GM12864 (cell line): ENCODE measurements at regions not wholly inside any gene's neighbourhood (a gene's known extent, or its start where the extent isn't known, plus 50 kb on each side); places are given as distances from the start of the nearest gene placed in this dataset.

Source experiments
- DNase-seq: peaks from one replicate; pipeline ENCODE4 v3.0.0-alpha.2; 2011; ENCODE audit warnings: low read depth
- H3K4me3 ChIP-seq: 2 replicates; pipeline ENCODE4 v1.5.1; 2011; ENCODE audit warnings: mild to moderate bottlenecking, low read depth, low read length, control low read depth
- TF ChIP-seq, protein P1 (sequence below): IDR thresholded peaks from 2 replicates; pipeline ENCODE4 v1.5.1; 2011; ENCODE audit warnings: low read depth, mild to moderate bottlenecking, moderate library complexity, low read length, control low read depth, inconsistent platforms; ENCODE audit errors: missing control alignments

DNA sequence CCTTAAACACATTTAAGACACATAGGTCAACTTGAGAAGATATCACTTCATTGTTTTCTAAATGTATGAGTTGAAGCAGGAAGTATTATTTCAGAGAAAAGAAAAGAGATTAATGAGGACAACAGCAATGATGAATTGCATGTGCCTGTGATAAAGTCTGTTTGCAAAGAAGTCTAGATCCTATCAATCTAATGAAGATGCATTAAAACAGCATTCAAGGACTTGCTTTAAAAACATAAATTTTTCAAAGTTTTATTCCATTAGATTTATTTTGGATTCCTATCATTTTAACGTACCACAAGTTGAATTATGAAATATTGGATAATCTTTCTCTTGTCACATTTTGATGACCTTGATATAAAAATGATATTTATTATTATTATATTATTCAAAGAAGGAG lies 642.5 kb upstream of the CCDC54 start:
- TF ChIP-seq, protein P1, sequence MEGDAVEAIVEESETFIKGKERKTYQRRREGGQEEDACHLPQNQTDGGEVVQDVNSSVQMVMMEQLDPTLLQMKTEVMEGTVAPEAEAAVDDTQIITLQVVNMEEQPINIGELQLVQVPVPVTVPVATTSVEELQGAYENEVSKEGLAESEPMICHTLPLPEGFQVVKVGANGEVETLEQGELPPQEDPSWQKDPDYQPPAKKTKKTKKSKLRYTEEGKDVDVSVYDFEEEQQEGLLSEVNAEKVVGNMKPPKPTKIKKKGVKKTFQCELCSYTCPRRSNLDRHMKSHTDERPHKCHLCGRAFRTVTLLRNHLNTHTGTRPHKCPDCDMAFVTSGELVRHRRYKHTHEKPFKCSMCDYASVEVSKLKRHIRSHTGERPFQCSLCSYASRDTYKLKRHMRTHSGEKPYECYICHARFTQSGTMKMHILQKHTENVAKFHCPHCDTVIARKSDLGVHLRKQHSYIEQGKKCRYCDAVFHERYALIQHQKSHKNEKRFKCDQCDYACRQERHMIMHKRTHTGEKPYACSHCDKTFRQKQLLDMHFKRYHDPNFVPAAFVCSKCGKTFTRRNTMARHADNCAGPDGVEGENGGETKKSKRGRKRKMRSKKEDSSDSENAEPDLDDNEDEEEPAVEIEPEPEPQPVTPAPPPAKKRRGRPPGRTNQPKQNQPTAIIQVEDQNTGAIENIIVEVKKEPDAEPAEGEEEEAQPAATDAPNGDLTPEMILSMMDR: no peak
- no peak overlapping the region for H3K4me3 ChIP-seq
- DNase-seq: no peak

DNA sequence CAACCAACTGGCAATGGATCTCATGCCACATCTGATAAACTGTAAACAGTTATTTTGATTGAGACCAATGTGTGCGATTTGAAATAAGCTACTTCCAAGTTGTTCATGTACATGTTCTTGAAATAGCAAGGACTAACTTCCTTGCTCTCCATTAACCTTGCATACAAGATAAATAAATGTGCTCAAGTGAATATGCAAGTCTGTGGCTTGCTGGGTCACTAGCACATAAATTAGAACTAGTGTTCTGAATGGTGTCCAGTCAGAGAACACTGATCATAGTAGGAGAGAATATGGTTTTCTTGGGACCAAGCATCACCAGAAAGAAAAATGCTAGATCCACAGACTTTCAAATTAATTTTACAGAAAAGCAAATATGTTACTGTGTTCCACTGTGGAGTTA lies 640.0 kb upstream of the CCDC54 start:
- no peak overlapping the region for H3K4me3 ChIP-seq
- TF ChIP-seq, protein P1: no peak
- no peak for DNase-seq

DNA sequence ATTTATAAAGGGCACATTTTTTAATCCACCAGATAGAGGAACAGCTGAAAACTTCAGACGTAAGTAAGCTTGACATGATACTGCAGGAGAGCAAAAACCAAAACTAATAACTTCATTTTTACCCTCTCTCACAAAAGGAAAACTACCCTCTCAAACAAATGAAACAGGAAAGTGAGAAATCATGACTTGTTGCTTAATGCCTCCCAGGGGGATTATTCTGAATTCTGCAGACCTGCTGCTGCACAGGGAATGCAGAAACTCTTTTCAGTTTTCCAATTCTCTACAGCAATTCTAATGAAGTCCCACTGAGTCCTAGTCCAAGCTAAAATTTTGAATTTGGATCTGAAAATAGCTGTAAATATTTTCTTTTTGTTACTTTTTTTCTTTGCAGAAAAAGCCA lies 637.1 kb upstream of the CCDC54 start:
- TF ChIP-seq, protein P1: no peak
- no peak overlapping the region for H3K4me3 ChIP-seq
- DNase-seq: no peak

DNA sequence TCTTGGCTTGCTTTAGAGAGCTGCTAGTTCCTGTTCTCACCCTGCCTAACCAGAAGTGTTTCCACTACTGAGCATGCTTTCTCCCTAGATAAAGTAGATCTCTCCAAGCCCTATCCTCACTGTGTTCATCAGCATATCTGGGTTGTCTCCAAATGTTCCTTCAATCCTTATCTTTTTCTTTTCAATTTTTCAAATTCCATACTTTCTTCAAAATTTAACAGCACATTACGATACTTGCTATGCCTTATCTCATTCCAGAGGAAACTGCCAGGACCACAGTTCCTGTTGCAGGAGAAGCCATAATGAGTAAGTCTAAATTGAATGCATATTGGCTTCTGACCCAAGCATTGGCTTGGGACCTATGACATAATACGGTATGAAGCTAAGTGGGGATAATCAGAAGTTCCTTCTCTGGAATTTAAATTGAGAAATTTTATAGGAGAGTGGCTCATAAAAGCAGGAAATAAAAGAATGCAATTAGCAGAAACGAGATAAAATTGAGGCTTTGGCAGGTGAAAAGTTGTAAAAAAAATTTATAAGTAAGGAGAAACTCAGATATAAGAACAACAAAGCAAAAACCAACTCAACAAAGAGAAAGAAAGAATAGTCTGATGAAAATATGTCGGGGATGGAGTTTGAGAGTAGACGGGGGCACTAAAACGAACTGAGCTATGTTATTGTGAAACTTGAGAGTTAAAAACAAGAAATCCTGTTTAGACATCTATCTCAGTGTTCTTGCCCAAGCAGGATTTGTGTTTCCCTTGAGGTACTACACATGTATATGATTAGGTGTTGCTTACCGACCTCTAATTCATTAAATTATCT lies 631.7 kb upstream of the CCDC54 start:
- DNase-seq: no peak
- TF ChIP-seq, protein P1: no peak
- H3K4me3 ChIP-seq: no peak overlapping the region

DNA sequence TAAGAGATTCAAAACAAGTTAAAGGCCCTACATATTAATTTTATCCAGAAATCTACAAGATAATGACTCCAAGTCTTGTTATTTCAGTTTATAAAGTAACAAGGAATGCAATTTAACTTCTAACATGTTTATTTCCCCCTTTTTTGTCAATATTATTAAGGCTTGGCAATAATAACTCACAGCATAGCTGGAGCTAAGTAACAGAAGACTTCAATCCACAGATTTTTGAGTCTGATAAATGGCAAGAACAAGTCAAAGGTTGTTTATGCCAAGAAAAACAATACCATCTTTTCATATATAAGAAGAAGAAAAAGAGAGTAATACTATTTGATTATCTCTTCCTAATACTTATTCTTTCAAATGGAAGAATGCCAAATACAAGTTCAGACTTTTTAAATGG lies 631.0 kb upstream of the CCDC54 start:
- no peak overlapping the region for H3K4me3 ChIP-seq
- DNase-seq: no peak
- TF ChIP-seq, protein P1: no peak

DNA sequence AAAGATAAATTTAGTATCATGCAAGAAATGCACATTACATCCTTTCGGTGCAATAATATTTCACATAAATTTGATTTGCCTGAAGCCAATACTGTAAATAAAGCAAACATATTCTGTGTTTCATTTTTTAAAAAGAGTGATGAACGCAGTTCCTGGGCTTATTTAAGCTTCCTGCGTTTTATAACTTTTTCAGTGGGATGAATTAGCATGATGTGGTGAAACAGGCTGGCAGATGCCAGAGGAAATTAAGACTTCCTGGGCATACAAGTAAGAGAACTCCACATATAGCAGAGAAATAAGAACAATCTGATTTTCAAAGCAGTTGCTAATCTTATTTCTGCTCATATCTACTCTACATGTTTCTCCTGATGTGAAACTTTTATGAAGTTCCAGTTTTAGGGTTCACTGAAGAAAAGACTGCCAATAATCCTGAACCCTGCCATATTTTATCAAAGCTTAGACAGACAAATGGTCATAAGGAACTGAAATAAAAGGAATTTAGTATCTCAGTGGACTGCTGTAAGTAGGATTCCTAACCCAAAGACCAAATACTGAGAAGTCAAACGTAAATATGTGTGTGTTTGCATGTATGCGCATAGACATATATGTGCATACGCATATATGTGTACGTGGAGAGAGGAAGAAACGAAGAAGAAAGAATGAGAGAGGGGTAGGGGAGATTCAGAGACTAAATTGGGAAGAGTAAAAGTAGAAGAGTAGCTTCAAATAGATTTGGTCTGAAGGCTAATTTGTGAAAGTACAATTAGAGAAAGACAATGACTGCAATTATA lies 628.6 kb upstream of the CCDC54 start:
- DNase-seq: no peak
- H3K4me3 ChIP-seq: no peak overlapping the region
- TF ChIP-seq, protein P1: no peak
